Neural progenitor cell (in vitro differentiated cells): ENCODE measurements at regions not wholly inside any gene's neighbourhood (a gene's known extent, or its start where the extent isn't known, plus 50 kb on each side); places are given as distances from the start of the nearest gene placed in this dataset.

Experiments used
- DNase-seq: peaks from one replicate; pipeline ENCODE4 v3.0.0-alpha.2; 2016; ENCODE audit warnings: low spot score
- H2AFZ ChIP-seq: fragments of 200-600 bp; sonication (generic); replicated peaks from 2 replicates; pipeline ENCODE4 v1.6.1; 2016; ENCODE audit warnings: antibody characterized with exemption
- H3F3A ChIP-seq: fragments of 200-600 bp; sonication (generic); 2 replicates; pipeline ENCODE4 v1.6.1; 2016; ENCODE audit warnings: antibody characterized with exemption, low read depth
- H3K27ac ChIP-seq: fragments of 200-600 bp; sonication (generic); 2 replicates; pipeline ENCODE4 v1.5.1; 2016; ENCODE audit warnings: mild to moderate bottlenecking
- H3K27me3 ChIP-seq: fragments of 200-600 bp; sonication (generic); 2 replicates; pipeline ENCODE4 v1.6.1; 2016; ENCODE audit warnings: mild to moderate bottlenecking, moderate library complexity
- H3K36me3 ChIP-seq: fragments of 200-600 bp; sonication (generic); 2 replicates; pipeline ENCODE4 v1.5.1; 2016
- H3K4me1 ChIP-seq: fragments of 200-600 bp; sonication (generic); 2 replicates; pipeline ENCODE4 v1.6.1; 2016; ENCODE audit warnings: mixed run types
- H3K4me2 ChIP-seq: fragments of 200-600 bp; sonication (generic); 2 replicates; pipeline ENCODE4 v1.6.1; 2016
- H3K4me3 ChIP-seq: fragments of 200-600 bp; sonication (generic); 2 replicates; pipeline ENCODE4 v1.5.1; 2016
- H3K79me2 ChIP-seq: fragments of 200-600 bp; sonication (generic); 2 replicates; pipeline ENCODE4 v1.6.1; 2016; ENCODE audit warnings: low read depth
- H3K9ac ChIP-seq: fragments of 200-600 bp; sonication (generic); 2 replicates; pipeline ENCODE4 v1.6.1; 2016
- H3K9me3 ChIP-seq: fragments of 200-600 bp; sonication (generic); 2 replicates; pipeline ENCODE4 v1.5.1; 2016; ENCODE audit warnings: low read depth
- H4K20me1 ChIP-seq: fragments of 200-600 bp; sonication (generic); 2 replicates; pipeline ENCODE4 v1.6.1; 2016; ENCODE audit warnings: low read depth
- H3K27ac Mint-ChIP-seq: 3 replicates; pipeline ENCODE4 v1.8.0; 2021; ENCODE audit warnings: mixed read lengths
- H3K27me3 Mint-ChIP-seq: 2 replicates; pipeline ENCODE4 v1.8.0; 2022; ENCODE audit warnings: low read depth, mild to moderate bottlenecking, inconsistent platforms, moderate library complexity, mixed read lengths; ENCODE audit not compliant: insufficient read depth
- H3K36me3 Mint-ChIP-seq: 3 replicates; pipeline ENCODE4 v1.8.0; 2021; ENCODE audit warnings: mixed read lengths
- H3K4me1 Mint-ChIP-seq: 3 replicates; pipeline ENCODE4 v1.8.0; 2021; ENCODE audit warnings: mixed read lengths
- H3K4me3 Mint-ChIP-seq: 3 replicates; pipeline ENCODE4 v1.8.0; 2021; ENCODE audit warnings: mild to moderate bottlenecking, moderate library complexity, mixed read lengths
- H3K9me3 Mint-ChIP-seq: 3 replicates; pipeline ENCODE4 v1.8.0; 2020; ENCODE audit warnings: mixed read lengths
- EZH2 ChIP-seq: fragments of 200-600 bp; sonication (generic); IDR thresholded peaks from 2 replicates; pipeline ENCODE4 v1.6.1; 2017; ENCODE audit warnings: antibody characterized with exemption, mild to moderate bottlenecking, moderate library complexity
- EZH2phosphoT487 ChIP-seq: fragments of 200-600 bp; sonication (generic); IDR thresholded peaks from 2 replicates; pipeline ENCODE4 v1.6.1; 2017; ENCODE audit warnings: antibody characterized with exemption
- TF ChIP-seq, protein P1 (sequence below): fragments of 200-600 bp; sonication (generic); IDR thresholded peaks from 2 replicates; pipeline ENCODE4 v1.5.1; 2017; ENCODE audit warnings: antibody characterized with exemption, mild to moderate bottlenecking

DNA sequence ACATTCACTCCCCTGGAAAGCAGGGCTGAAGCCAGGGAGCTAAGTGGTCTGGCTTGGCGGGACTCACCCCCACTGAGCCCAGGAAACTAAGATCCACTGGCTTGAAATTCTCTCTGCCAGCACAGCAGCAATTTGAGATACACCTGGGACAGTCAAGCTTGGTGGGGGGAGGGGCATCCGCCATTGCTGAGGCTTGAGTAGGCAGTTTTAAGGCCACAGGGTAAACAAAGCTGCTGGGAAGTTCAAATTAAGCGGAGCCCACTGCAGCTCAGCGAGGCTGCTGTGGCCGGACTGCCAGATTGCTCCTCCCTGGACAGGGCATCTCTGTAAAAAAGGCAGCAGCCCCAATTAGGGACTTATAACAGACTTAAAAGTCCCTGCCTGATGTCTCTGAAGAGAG lies 108.2 kb upstream of the FAM13C start:
- TF ChIP-seq EZH2phosphoT487: no peak
- TF ChIP-seq, protein P1, sequence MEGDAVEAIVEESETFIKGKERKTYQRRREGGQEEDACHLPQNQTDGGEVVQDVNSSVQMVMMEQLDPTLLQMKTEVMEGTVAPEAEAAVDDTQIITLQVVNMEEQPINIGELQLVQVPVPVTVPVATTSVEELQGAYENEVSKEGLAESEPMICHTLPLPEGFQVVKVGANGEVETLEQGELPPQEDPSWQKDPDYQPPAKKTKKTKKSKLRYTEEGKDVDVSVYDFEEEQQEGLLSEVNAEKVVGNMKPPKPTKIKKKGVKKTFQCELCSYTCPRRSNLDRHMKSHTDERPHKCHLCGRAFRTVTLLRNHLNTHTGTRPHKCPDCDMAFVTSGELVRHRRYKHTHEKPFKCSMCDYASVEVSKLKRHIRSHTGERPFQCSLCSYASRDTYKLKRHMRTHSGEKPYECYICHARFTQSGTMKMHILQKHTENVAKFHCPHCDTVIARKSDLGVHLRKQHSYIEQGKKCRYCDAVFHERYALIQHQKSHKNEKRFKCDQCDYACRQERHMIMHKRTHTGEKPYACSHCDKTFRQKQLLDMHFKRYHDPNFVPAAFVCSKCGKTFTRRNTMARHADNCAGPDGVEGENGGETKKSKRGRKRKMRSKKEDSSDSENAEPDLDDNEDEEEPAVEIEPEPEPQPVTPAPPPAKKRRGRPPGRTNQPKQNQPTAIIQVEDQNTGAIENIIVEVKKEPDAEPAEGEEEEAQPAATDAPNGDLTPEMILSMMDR: no peak
- no peak for TF ChIP-seq EZH2
- Histone ChIP-seq H3K27ac (no peak overlapping the region), H3K4me1 (no peaks in the 10 kb centered on the region), H3K36me3 (no peaks in the 10 kb centered on the region), H3F3A (no peaks in the 10 kb centered on the region), H3K79me2 (no peaks in the 10 kb centered on the region), H3K4me3 (no peak overlapping the region), H4K20me1 (no peaks in the 10 kb centered on the region), H2AFZ (no peak overlapping the region), H3K9me3 (peaks cover 5% of the 10 kb centered on the region), H3K9ac (no peak overlapping the region), H3K4me2 (no peak overlapping the region), H3K27me3 (no peaks in the 10 kb centered on the region)
- Mint-ChIP-seq H3K27ac (no peak overlapping the region), H3K9me3 (peaks cover 3% of the 10 kb centered on the region), H3K4me1 (no peaks in the 10 kb centered on the region), H3K4me3 (no peak overlapping the region), H3K36me3 (no peaks in the 10 kb centered on the region), H3K27me3 (no peaks in the 10 kb centered on the region)
- no peak for DNase-seq

DNA sequence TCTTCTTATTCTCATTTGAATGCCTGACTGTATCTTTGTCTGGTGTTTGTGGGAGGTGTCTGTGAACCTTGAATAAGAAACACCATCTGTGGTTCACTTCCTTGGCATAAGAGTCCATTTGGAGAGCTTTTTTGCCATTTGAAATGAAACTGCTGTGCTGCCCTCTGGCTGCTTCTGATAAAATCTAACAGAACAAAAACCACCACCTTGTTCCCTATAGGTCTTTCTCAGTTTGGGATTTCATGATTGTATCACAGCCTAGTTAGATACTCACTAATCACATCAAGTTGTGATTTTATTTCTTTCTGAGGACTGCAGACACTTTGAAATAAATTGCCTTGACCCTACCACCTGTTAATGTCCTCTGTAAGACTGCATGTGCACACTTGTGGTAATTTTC lies 102.7 kb upstream of the FAM13C start:
- Histone ChIP-seq H3K27me3 (no peaks in the 10 kb centered on the region), H3F3A (no peaks in the 10 kb centered on the region), H3K9ac (no peak overlapping the region), H3K4me1 (no peaks in the 10 kb centered on the region), H2AFZ (no peak overlapping the region), H3K79me2 (no peaks in the 10 kb centered on the region), H3K4me2 (no peak overlapping the region), H3K9me3 (peaks cover 5% of the 10 kb centered on the region), H4K20me1 (no peaks in the 10 kb centered on the region), H3K4me3 (no peak overlapping the region), H3K27ac (no peak overlapping the region), H3K36me3 (no peaks in the 10 kb centered on the region)
- DNase-seq: peak; percentile 23
- Mint-ChIP-seq H3K4me1 (no peaks in the 10 kb centered on the region), H3K9me3 (no peaks in the 10 kb centered on the region), H3K27ac (no peak overlapping the region), H3K27me3 (no peaks in the 10 kb centered on the region), H3K36me3 (no peaks in the 10 kb centered on the region), H3K4me3 (no peak overlapping the region)
- TF ChIP-seq, protein P1: peak; percentile 44
- TF ChIP-seq EZH2 (no peak), EZH2phosphoT487 (no peak)

DNA sequence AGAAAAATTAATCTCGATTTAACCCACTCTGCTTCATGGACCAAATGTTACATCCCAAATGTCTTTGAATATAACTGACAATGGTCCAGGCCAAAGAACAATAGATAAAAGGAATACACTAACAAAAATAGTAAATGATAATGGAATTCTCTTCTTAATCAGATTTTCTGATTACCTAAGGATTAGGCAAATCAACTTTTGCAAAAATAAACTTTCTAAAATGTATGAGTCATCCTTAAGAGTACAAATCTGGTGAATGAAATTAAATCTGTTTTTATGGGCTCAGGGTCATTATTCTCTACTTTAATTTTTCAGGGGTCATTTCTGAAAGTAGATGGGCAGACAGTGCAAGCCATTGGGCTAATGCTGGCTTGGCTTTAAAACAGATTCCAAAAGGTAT lies 102.1 kb upstream of the FAM13C start:
- Histone ChIP-seq H3K9me3 (peaks cover 5% of the 10 kb centered on the region), H3K4me1 (no peaks in the 10 kb centered on the region), H3K27me3 (no peaks in the 10 kb centered on the region), H3K36me3 (no peaks in the 10 kb centered on the region), H3K79me2 (no peaks in the 10 kb centered on the region), H2AFZ (no peak overlapping the region), H3K4me3 (no peak overlapping the region), H3F3A (no peaks in the 10 kb centered on the region), H3K9ac (no peak overlapping the region), H3K27ac (no peak overlapping the region), H4K20me1 (no peaks in the 10 kb centered on the region), H3K4me2 (no peak overlapping the region)
- Mint-ChIP-seq H3K9me3 (no peaks in the 10 kb centered on the region), H3K4me3 (no peak overlapping the region), H3K36me3 (no peaks in the 10 kb centered on the region), H3K27ac (no peak overlapping the region), H3K4me1 (no peaks in the 10 kb centered on the region), H3K27me3 (no peaks in the 10 kb centered on the region)
- no peak for TF ChIP-seq EZH2phosphoT487
- TF ChIP-seq, protein P1: no peak
- TF ChIP-seq EZH2: no peak
- no peak for DNase-seq

DNA sequence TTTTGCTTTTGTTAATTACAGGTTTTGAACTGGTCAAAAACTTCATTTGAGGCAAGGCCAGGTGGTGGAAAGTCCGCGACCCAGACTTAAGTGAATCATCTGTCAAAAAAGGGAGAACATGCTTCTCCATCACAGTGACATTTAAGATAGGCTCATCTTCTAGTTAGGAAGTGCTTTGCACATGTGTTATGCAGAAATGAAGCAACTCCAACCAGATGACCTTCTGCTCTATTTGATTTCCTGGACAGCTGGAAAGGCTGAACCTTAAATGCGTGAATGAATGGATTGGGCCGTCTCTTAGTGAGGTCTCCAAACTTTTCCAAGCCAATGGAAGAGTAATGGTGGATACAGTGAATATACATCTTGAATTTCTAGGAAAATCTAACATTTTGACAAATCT lies 101.6 kb upstream of the FAM13C start:
- no peaks in the 10 kb centered on the region for H3K36me3 ChIP-seq
- no peak overlapping the region for H3K9ac ChIP-seq
- no peaks in the 10 kb centered on the region for H3K27me3 ChIP-seq
- H3K36me3 Mint-ChIP-seq: no peaks in the 10 kb centered on the region
- H3K4me2 ChIP-seq: no peak overlapping the region
- no peak overlapping the region for H2AFZ ChIP-seq
- H3K4me3 Mint-ChIP-seq: no peak overlapping the region
- no peaks in the 10 kb centered on the region for H3K4me1 Mint-ChIP-seq
- no peak overlapping the region for H3K4me3 ChIP-seq
- TF ChIP-seq EZH2 (no peak), EZH2phosphoT487 (no peak)
- TF ChIP-seq, protein P1: no peak
- H4K20me1 ChIP-seq: no peaks in the 10 kb centered on the region
- H3F3A ChIP-seq: no peaks in the 10 kb centered on the region
- no peak for DNase-seq
- no peaks in the 10 kb centered on the region for H3K9me3 Mint-ChIP-seq
- no peaks in the 10 kb centered on the region for H3K79me2 ChIP-seq
- H3K9me3 ChIP-seq: peaks cover 5% of the 10 kb centered on the region
- no peak overlapping the region for H3K27ac ChIP-seq
- H3K27me3 Mint-ChIP-seq: no peaks in the 10 kb centered on the region
- H3K4me1 ChIP-seq: no peaks in the 10 kb centered on the region
- H3K27ac Mint-ChIP-seq: no peak overlapping the region
